ENCODE measurements at regions not wholly inside any gene's neighbourhood (a gene's known extent, or its start where the extent isn't known, plus 50 kb on each side); places are given as distances from the start of the nearest gene placed in this dataset.
A peak's percentile ranks its signal among the peaks of the same experiment; 100 is the strongest.
"Not testable (repeated sequence)": the region's sequence is repeated elsewhere in the genome, so short reads cannot be mapped to it uniquely, and the experiment has no call there.

DNA sequence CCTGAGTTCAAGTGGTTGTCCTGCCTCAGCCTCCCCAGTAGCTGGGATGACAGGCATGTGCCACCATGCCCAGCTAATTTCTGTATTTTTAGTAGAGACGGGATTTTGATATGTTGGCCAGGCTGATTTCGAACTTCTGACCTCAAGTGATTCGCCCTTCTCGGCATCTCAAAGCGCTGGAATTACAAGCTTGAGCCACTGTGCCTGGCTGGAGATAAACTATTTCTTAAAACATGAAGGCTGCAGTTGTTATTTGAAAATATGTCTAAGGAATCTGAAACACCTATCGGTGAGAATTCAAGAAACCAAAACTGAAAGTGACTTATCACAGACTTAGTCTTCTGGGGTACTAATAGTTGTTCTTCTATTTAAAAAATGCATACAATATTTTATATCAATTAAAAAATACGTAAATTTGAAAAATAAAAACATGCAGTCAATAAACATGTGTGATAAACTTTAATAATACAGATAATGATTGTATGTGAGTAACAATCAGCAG is 176.9 kb upstream of the PRSS58 start:
- no peak for TF ChIP-seq ZFX (IDR thresholded peaks at IDR 0.05)
- TF ChIP-seq, protein P1, sequence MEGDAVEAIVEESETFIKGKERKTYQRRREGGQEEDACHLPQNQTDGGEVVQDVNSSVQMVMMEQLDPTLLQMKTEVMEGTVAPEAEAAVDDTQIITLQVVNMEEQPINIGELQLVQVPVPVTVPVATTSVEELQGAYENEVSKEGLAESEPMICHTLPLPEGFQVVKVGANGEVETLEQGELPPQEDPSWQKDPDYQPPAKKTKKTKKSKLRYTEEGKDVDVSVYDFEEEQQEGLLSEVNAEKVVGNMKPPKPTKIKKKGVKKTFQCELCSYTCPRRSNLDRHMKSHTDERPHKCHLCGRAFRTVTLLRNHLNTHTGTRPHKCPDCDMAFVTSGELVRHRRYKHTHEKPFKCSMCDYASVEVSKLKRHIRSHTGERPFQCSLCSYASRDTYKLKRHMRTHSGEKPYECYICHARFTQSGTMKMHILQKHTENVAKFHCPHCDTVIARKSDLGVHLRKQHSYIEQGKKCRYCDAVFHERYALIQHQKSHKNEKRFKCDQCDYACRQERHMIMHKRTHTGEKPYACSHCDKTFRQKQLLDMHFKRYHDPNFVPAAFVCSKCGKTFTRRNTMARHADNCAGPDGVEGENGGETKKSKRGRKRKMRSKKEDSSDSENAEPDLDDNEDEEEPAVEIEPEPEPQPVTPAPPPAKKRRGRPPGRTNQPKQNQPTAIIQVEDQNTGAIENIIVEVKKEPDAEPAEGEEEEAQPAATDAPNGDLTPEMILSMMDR (conservative IDR thresholded peaks at IDR 0.05), result no peak

DNA sequence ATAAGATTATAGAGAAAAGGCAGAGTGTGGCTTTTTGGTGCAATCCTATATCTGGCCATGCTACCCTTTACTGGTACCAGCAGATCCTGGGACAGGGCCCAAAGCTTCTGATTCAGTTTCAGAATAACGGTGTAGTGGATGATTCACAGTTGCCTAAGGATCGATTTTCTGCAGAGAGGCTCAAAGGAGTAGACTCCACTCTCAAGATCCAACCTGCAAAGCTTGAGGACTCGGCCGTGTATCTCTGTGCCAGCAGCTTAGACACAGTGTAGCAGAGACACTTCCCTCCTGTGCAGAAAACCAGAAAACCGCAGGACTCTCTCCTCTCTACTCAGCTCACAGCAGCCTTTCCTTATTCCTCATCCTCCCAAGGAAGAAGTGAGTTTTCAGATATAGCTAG is 176.3 kb upstream of the PRSS58 start:
- not testable (repeated sequence) for H3K27ac ChIP-seq

More for the DNA sequence above, 176.9 kb upstream of the PRSS58 start:
- H3K27ac ChIP-seq, result no peak overlapping the region

DNA sequence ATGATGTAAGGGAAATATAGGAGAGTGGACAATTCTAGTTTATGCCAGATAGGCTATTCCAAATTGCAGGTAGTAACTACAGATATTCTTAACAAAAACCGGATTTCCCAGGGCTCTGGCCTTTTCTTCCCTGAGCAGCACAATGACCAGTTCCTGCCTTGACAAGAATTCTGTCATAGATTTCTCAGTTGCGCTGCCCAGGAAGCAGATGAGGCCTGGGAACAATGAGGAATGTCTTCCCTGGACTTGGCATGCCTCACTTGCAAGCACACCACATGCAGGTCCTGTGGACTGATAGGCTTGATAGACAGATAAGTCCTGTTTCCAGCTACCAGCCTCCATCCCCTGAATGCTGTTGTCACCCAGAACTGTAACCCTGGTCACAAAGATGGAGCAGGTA is 174.5 kb upstream of the PRSS58 start:
- no peak overlapping the region for H3K27ac ChIP-seq
- TF ChIP-seq ZFX (IDR thresholded peaks at IDR 0.05), result no peak
- TF ChIP-seq, protein P1 (conservative IDR thresholded peaks at IDR 0.05), result no peak

DNA sequence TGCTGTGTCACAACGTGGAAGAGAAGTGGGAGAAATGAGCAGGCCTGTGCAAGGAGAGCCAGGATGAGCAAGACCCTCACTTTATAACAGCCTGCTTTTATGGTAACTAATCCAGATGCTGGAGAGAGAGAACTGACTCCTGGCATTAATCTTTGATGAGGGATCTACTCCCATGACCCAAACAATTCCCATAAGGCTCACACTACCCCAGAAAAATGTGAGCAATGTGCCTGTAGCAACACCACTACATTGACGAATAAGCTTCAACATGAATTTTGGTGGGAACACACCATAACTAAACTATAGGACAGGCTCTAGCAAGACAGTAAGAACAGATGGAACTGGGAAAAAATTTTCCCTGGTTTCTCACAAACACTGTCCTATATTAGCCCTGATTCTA is 173.6 kb upstream of the PRSS58 start:
- no peak overlapping the region for H3K27ac ChIP-seq
- TF ChIP-seq, protein P1 (conservative IDR thresholded peaks at IDR 0.05), result no peak
- TF ChIP-seq ZFX (IDR thresholded peaks at IDR 0.05), result no peak

DNA sequence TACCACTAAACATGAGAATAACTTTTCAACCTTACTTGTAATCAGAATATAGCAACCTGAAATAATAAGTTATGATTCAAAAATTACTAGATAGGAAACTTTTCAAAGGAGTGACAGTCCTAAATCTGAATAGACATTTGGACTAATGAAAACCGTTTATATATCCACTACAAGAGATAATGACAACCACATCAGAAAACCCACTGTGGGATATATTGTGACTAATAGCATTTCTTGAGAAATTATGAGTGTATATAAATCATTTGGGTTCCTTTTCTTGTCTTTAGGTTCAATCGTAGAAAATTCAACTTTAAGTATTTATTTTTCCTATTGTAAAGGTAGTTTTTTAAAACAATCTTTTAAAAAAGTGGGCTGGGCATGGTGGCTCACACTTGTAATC is 170.2 kb upstream of the PRSS58 start:
- TF ChIP-seq ZFX (IDR thresholded peaks at IDR 0.05), result no peak
- TF ChIP-seq, protein P1 (conservative IDR thresholded peaks at IDR 0.05), result no peak
- H3K27ac ChIP-seq, result no peak overlapping the region

DNA sequence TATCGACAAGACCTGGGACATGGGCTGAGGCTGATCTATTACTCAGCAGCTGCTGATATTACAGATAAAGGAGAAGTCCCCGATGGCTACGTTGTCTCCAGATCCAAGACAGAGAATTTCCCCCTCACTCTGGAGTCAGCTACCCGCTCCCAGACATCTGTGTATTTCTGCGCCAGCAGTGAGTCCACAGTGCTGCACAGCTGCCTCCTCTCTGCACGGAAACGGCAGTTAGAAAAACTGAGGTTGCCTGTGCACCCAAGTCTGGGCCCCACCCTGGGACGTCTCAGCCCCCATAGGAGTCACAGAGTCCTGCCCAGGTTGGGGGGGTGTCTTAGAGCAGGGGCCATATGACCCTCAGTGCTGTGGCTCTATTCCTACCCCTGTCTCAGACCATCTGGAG is 167.4 kb upstream of the PRSS58 start:
- TF ChIP-seq ZFX (IDR thresholded peaks at IDR 0.05), result no peak
- TF ChIP-seq, protein P1 (conservative IDR thresholded peaks at IDR 0.05), result no peak
- H3K27ac ChIP-seq, result no peak overlapping the region

DNA sequence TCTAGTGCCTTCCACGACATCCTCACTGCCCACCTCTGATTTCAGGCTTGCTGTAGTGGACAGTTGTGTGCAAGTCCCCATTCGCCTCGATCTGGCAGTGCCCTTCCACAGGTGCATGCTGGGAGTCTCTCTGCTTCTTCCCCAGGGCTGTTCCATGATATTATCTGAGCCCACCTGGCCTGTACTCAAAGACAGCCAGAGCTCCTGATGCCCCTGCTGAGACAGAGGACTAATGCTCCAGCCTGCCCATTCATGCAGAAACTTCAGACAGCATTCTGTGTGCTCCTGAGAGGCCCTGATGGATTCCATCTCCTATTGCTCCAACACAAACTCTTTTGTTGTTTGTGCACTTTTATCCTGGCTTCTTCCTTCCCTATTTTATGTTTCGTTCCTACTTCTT is 164.8 kb upstream of the PRSS58 start:
- no peak for TF ChIP-seq ZFX (IDR thresholded peaks at IDR 0.05)
- TF ChIP-seq, protein P1 (conservative IDR thresholded peaks at IDR 0.05), result no peak

DNA sequence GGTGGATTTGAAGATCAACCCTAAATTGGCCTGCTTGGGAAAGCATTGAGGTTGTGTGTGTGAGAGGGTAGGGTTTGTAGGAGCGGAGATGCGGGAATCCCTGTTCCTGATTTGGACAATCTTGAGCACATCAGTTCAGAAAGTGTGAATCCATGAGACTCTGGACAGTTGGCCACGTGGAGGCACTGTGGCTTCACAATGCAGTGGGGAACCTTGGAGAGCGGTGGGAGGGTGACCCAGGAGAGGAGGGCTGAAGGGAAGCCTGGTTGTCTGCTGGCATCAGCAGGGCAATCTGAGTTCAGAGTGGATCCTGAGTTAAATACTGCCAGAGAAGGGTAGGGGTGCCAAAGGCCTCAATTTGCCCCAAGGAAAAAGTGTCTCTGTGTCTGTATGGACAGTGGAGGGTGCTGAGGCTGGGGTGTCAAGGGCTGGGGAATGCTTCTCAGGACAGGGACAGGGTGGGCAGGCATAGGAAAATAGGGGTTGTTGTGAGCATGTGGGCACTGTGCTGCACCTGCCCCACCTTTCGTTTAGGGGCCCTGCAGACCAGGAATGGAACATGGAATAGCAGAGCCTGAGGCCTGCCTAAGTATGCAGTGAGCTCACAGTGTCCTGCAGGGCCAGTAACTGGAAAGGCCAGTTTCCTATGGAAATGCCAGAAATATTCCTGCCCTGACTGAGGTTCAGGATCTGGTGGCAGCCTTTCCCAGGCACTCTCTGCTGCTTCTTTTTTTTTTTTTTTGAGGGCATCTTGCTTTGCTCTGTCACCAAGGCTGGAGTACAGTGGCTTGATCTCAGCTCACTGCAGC is 162.9 kb upstream of the PRSS58 start:
- TF ChIP-seq, protein P1 (conservative IDR thresholded peaks at IDR 0.05), result peak; percentile 45
- TF ChIP-seq ZFX (IDR thresholded peaks at IDR 0.05), result no peak

More for the DNA sequence above, 164.8 kb upstream of the PRSS58 start:
- H3K27ac ChIP-seq, result no peak overlapping the region

More for the DNA sequence above, 162.9 kb upstream of the PRSS58 start:
- no peak overlapping the region for H3K27ac ChIP-seq
